Keratinocyte (primary cell): ENCODE measurements at regions not wholly inside any gene's neighbourhood (a gene's known extent, or its start where the extent isn't known, plus 50 kb on each side); places are given as distances from the start of the nearest gene placed in this dataset.

ENCODE experiments used
- EZH2 ChIP-seq: IDR thresholded peaks from one replicate; pipeline ENCODE4 v1.6.1; 2012; ENCODE audit warnings: inconsistent platforms, mild to moderate bottlenecking, low read length, moderate library complexity
- TF ChIP-seq, protein P1 (sequence below), 3 experiments: IDR thresholded peaks in 1 of 3; conservative IDR thresholded peaks in 1 of 3; optimal IDR thresholded peaks in 1 of 3; 2 replicates in 2 of 3; 3 replicates in 1 of 3; pipeline versions ENCODE3 to v1.5.1; 2011; ENCODE audit warnings: low read length in 3 of 3, mild to moderate bottlenecking in 3 of 3, moderate library complexity in 2 of 3, control low read depth in 1 of 3, inconsistent platforms in 1 of 3; ENCODE audit not compliant: insufficient read depth in 2 of 3; ENCODE audit errors: extremely low read depth in 1 of 3

- TF ChIP-seq, protein P1, sequence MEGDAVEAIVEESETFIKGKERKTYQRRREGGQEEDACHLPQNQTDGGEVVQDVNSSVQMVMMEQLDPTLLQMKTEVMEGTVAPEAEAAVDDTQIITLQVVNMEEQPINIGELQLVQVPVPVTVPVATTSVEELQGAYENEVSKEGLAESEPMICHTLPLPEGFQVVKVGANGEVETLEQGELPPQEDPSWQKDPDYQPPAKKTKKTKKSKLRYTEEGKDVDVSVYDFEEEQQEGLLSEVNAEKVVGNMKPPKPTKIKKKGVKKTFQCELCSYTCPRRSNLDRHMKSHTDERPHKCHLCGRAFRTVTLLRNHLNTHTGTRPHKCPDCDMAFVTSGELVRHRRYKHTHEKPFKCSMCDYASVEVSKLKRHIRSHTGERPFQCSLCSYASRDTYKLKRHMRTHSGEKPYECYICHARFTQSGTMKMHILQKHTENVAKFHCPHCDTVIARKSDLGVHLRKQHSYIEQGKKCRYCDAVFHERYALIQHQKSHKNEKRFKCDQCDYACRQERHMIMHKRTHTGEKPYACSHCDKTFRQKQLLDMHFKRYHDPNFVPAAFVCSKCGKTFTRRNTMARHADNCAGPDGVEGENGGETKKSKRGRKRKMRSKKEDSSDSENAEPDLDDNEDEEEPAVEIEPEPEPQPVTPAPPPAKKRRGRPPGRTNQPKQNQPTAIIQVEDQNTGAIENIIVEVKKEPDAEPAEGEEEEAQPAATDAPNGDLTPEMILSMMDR (optimal IDR thresholded peaks at IDR 0.05 in 1 of 3, IDR thresholded peaks at IDR 0.05 in 1 of 3, conservative IDR thresholded peaks at IDR 0.05 in 1 of 3; ENCODE audit: extremely low read depth in 1 of 3, insufficient read depth in 2 of 3, low read length in 3 of 3), result no peak
- TF ChIP-seq EZH2, result no peak
Observed at GRCh38 chr15:46580487-46580886, 945.7 kb downstream of the SQOR start.
